ENCODE measurements at regions not wholly inside any gene's neighbourhood (a gene's known extent, or its start where the extent isn't known, plus 50 kb on each side); places are given as distances from the start of the nearest gene placed in this dataset.

DNA sequence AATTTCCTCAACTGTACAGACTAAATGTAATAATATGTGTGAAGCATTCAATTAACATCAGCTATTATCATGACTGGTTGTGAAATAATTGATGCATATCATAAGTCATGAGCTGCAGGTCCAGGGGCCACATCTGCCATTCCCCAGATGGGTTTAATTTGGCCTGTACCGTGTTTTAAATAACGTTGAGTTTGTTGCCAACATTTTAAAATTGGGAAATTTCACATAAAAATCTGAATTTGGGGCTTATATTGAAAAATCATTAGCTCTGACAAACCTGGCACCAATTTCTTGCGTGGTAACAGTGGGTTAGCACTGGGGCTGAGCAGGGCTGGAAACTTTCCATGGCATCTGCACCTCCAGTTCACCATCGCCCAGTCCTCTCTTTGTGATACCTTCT is 193.9 kb downstream of the SNX19 start:
- TF ChIP-seq, protein P1, sequence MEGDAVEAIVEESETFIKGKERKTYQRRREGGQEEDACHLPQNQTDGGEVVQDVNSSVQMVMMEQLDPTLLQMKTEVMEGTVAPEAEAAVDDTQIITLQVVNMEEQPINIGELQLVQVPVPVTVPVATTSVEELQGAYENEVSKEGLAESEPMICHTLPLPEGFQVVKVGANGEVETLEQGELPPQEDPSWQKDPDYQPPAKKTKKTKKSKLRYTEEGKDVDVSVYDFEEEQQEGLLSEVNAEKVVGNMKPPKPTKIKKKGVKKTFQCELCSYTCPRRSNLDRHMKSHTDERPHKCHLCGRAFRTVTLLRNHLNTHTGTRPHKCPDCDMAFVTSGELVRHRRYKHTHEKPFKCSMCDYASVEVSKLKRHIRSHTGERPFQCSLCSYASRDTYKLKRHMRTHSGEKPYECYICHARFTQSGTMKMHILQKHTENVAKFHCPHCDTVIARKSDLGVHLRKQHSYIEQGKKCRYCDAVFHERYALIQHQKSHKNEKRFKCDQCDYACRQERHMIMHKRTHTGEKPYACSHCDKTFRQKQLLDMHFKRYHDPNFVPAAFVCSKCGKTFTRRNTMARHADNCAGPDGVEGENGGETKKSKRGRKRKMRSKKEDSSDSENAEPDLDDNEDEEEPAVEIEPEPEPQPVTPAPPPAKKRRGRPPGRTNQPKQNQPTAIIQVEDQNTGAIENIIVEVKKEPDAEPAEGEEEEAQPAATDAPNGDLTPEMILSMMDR (optimal IDR thresholded peaks at IDR 0.05 in 1 of 3, IDR thresholded peaks at IDR 0.05 in 1 of 3, conservative IDR thresholded peaks at IDR 0.05 in 1 of 3; ENCODE audit: extremely low read depth in 1 of 3, insufficient read depth in 2 of 3, low read length in 3 of 3): no peak
- TF ChIP-seq EZH2 (IDR thresholded peaks at IDR 0.05; ENCODE audit: low read length): no peak
